AG09309 (cell line): ENCODE measurements at regions not wholly inside any gene's neighbourhood (a gene's known extent, or its start where the extent isn't known, plus 50 kb on each side); places are given as distances from the start of the nearest gene placed in this dataset.

Experiments used
- DNase-seq: peaks from one replicate; pipeline ENCODE4 v3.0.0-alpha.2; 2010; ENCODE audit warnings: low read depth
- H3K4me3 ChIP-seq: 2 replicates; pipeline ENCODE4 v1.5.1; 2011; ENCODE audit warnings: mild to moderate bottlenecking, low read depth, low read length, moderate library complexity; ENCODE audit not compliant: control insufficient read depth
- TF ChIP-seq, protein P1 (sequence below): IDR thresholded peaks from 2 replicates; pipeline ENCODE4 v1.5.1; 2011; ENCODE audit warnings: mild to moderate bottlenecking, low read depth, low read length, inconsistent platforms; ENCODE audit not compliant: insufficient read depth, control insufficient read depth; ENCODE audit errors: missing control alignments

DNA sequence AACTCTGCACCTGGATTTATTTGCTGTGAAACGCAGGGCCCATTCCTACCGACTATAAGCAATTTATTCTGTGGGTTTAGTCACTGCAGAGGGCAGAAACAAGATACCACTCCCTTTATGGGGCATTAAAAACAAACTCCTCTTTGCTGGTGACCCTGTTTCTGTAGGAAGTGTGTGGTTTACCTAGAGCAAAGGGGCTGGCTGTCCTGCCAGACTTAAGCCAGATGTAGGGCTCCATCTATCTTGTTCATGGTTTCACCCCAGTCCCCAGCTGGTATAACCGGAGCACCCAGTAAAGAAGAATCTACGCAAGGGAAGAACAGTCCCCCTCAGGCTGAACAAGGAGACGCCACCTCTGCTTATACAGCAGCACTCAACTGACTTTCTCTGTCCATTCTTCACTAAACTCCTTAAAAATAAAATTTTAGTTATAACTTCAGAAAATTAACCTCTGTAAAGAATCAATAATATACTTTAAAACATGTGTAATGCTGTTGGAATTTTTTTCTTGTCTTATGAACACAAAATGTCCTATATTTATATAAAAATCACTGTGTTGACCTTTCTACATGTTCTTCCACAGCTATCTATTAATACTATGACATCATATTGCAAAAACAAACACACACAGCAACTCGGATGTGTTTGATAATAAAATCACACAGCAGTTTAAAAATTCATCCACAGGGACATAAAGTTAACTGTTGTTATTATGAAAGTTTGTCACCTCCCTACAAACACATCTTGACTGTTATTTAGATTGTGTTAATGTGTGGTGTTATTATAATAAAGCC, 126.1 kb upstream of the RPS6KA2 start:
- H3K4me3 ChIP-seq: no peak overlapping the region
- TF ChIP-seq, protein P1, sequence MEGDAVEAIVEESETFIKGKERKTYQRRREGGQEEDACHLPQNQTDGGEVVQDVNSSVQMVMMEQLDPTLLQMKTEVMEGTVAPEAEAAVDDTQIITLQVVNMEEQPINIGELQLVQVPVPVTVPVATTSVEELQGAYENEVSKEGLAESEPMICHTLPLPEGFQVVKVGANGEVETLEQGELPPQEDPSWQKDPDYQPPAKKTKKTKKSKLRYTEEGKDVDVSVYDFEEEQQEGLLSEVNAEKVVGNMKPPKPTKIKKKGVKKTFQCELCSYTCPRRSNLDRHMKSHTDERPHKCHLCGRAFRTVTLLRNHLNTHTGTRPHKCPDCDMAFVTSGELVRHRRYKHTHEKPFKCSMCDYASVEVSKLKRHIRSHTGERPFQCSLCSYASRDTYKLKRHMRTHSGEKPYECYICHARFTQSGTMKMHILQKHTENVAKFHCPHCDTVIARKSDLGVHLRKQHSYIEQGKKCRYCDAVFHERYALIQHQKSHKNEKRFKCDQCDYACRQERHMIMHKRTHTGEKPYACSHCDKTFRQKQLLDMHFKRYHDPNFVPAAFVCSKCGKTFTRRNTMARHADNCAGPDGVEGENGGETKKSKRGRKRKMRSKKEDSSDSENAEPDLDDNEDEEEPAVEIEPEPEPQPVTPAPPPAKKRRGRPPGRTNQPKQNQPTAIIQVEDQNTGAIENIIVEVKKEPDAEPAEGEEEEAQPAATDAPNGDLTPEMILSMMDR: no peak
- no peak for DNase-seq

- H3K4me3 ChIP-seq: no peak overlapping the region
- no peak for DNase-seq
- TF ChIP-seq, protein P1: no peak
Observed at GRCh38 chr6:166752097-166752496, 125.0 kb upstream of the RPS6KA2 start.

DNA sequence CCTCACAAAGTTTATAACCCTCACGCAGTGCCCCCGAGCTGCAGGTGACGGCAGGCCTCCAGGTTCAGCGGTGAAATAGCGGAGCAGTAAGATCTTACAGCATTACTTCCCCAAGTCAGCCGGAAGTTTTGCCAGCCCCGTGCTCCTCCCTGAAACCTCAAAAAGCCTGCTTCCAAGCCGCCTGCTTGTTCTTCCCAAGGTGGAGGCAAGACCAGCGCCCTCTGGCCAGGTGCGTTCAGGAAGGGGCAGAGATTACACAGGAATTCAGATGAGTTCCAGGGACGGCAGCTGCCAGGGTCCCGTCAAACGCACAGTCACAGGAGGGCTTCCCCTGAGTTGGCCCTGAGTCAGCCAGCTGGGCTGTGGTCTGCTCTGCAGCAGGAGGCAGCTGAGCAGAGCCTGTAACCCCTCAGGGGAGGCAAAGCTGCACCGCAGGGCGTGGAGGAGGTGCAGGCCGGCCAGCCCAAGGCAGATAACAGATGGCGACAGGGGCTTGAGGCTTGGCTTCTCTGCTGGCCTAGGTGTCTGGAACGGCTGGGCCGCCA, 124.1 kb upstream of the RPS6KA2 start:
- DNase-seq: no peak
- TF ChIP-seq, protein P1: no peak
- no peak overlapping the region for H3K4me3 ChIP-seq

- no peak for DNase-seq
Observed at GRCh38 chr6:166750108-166750793, 123.2 kb upstream of the RPS6KA2 start.

DNA sequence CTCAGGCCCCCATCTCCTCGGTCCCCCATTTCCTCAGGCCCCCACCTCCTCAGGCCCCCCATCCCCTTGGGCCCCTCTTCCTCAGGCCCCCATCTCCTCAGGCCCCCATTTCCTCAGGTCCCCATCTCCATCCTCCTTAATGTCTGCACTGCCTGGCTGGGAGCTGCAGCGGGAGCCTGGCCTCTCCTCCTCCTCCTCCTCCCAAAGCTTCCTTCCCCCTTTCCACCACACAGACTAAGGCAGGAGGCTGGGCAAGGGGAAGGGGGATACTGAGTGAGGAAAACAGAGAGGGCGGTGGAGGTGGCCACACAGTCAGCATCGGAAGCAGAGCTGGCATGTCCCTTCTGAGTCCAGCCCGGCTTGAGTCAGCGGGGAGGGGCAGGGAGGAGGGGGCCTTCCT, 122.6 kb upstream of the RPS6KA2 start:
- no peak overlapping the region for H3K4me3 ChIP-seq
- no peak for DNase-seq
- TF ChIP-seq, protein P1: no peak

More at GRCh38 chr6:166750108-166750793, 123.2 kb upstream of the RPS6KA2 start:
- TF ChIP-seq, protein P1: no peak
- H3K4me3 ChIP-seq: no peak overlapping the region

DNA sequence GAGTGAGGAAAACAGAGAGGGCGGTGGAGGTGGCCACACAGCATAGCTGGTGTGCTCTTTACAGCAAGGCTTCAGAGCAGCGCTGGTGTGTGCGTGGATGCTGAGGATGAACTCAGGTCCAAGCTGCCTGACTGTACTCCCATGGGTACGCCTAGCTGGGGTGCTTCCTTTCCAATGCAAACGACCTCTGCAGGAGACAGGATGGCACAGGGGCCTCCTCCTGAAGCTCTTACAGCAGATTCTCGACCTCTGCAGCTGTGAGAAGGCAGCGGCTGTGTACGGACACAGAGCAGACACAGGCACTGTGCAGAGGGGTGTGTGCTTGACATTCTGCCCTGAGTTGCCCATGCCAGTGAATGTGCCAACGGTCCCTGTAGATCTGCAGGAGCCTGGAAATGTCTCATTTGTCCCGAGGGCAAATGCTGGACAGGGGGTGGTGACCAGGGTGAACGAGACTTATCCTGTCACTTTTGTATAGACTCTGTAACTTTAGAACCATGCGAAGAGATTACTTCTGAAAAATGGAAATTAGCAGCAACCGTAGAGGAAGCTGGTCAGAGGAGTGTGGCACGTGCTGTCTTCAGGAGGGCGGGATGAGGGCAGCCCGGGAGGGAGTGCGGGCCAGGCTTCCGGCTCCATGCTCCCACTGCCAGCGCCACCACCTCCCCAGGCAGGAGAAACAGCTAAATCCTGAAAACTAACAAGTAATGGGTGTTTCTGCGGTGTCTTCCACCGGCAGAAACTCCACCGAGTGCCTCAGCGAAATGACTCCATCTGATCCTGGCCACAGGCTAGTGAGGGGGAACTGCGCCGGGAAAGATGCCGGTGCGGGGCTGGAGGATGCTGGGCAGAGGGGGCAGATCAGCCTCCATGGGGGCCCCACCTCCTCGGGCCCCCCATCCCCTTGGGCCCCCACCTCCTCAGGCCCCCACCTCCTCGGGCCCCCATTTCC, 120.9 kb upstream of the RPS6KA2 start:
- TF ChIP-seq, protein P1: no peak
- no peak for DNase-seq
- H3K4me3 ChIP-seq: no peak overlapping the region
